HepG2 (cell line): ENCODE measurements at regions not wholly inside any gene's neighbourhood (a gene's known extent, or its start where the extent isn't known, plus 50 kb on each side); places are given as distances from the start of the nearest gene placed in this dataset.

Source experiments
- ATAC-seq: fragments of 200-7000 bp; cut with Tn5 transposase; 3 replicates; pipeline ENCODE4 v1.9.1; 2020; ENCODE audit warnings: mild to moderate bottlenecking, moderate library complexity
- BruUV-seq: library from RNA; stranded (reverse); fragments of 400-500 nt; replicated peaks from 2 replicates; lab custom pipeline; 2021; lab: Mats Ljungman, UMichigan
- CTCF ChIA-PET: fragments of 300-600 bp; formaldehyde crosslinking; extraction: SDS; loops from one replicate; lab custom pipeline; 2021; ENCODE audit warnings: low total read pairs, inconsistent platforms, low intra/inter-chr PET ratio; lab: Yijun Ruan, JAX
- POLR2A ChIA-PET: fragments of 350-600 bp; sonication (Branson Sonifier 250); formaldehyde crosslinking; loops from one replicate; lab custom pipeline; 2020; ENCODE audit warnings: antibody characterized with exemption, inconsistent platforms; lab: Yijun Ruan, JAX
- DNase-seq: peaks from one replicate; pipeline ENCODE4 v3.0.0-alpha.2; 2015; ENCODE audit warnings: low spot score
- FAIRE-seq: peaks from 3 replicates; lab custom pipeline; 2011; peaks lifted over from hg19 to GRCh38; lab: Jason Lieb, UNC
- H2AFZ ChIP-seq: one replicate; pipeline ENCODE4 v1.6.1; 2011; ENCODE audit warnings: low read length, inconsistent platforms
- H3K27ac ChIP-seq: fragments of 300-600 bp; 3 replicates; pipeline ENCODE4 v1.8.0; 2011; ENCODE audit warnings: mixed run types, mild to moderate bottlenecking, mixed read lengths, low read length, inconsistent platforms; ENCODE audit not compliant: insufficient read depth; ENCODE audit errors: extremely low read length
- H3K27me3 ChIP-seq, 2 experiments: fragments of 200-600 bp in 1 of 2; 2 replicates in 1 of 2; 3 replicates in 1 of 2; pipeline versions ENCODE4 v1.6.0 to v1.8.0; 2011; ENCODE audit warnings: low read length in 2 of 2, mild to moderate bottlenecking in 2 of 2, moderate library complexity in 2 of 2, inconsistent platforms in 1 of 2; ENCODE audit not compliant: insufficient read depth in 2 of 2, control insufficient read depth in 1 of 2
- H3K36me3 ChIP-seq, 2 experiments: fragments of 200-600 bp in 1 of 2; replicated peaks in 1 of 2; 2 replicates in 1 of 2; 3 replicates in 1 of 2; pipeline versions ENCODE4 v1.5.1 to v1.8.0; 2011; ENCODE audit warnings: low read length in 2 of 2, inconsistent platforms in 1 of 2; ENCODE audit not compliant: insufficient read depth in 2 of 2, control insufficient read depth in 1 of 2
- H3K4me1 ChIP-seq: 2 replicates; pipeline ENCODE4 v1.5.1; 2012; ENCODE audit warnings: low read length, inconsistent platforms; ENCODE audit not compliant: insufficient read depth
- H3K4me2 ChIP-seq: 2 replicates; pipeline ENCODE4 v1.6.0; 2011; ENCODE audit warnings: low read depth, low read length, inconsistent platforms
- H3K4me3 ChIP-seq, 3 experiments: fragments of 200-600 bp in 1 of 3; sonication (generic), shearing (Covaris generic) in 1 of 3; replicated peaks in 1 of 3; 2 replicates each; pipeline ENCODE4 v1.5.1; 2011 to 2016; ENCODE audit warnings: low read length in 3 of 3, inconsistent platforms in 2 of 3, low read depth in 2 of 3, mild to moderate bottlenecking in 2 of 3, control low read depth in 1 of 3, mixed read lengths in 1 of 3; ENCODE audit not compliant: insufficient read depth in 1 of 3
- H3K79me2 ChIP-seq: one replicate; pipeline ENCODE4 v1.6.1; 2011; ENCODE audit warnings: low read length, inconsistent platforms; ENCODE audit not compliant: insufficient read depth
- H3K9ac ChIP-seq: 2 replicates; pipeline ENCODE4 v1.6.0; 2011; ENCODE audit warnings: mild to moderate bottlenecking, low read depth, low read length, inconsistent platforms; ENCODE audit not compliant: insufficient read depth
- H3K9me3 ChIP-seq: 2 replicates; pipeline ENCODE4 v1.5.1; 2012; ENCODE audit warnings: mild to moderate bottlenecking, low read length
- H4K20me1 ChIP-seq: 2 replicates; pipeline ENCODE4 v1.6.0; 2011; ENCODE audit warnings: inconsistent platforms, mild to moderate bottlenecking, low read length, moderate library complexity; ENCODE audit not compliant: insufficient read depth
- HMG20B ChIP-seq: conservative IDR thresholded peaks from 2 replicates; pipeline ENCODE4 v1.6.1; 2016; ENCODE audit warnings: missing genetic modification reagents, missing compliant biosample characterization
- JUNB ChIP-seq: sonication (generic); formaldehyde crosslinking; IDR thresholded peaks from 2 replicates; pipeline ENCODE4 v1.8.0; 2022; ENCODE audit warnings: missing genetic modification reagents, mild to moderate bottlenecking, borderline replicate concordance
- TAF1 ChIP-seq: sonication (generic); formaldehyde crosslinking; IDR thresholded peaks from 2 replicates; pipeline ENCODE4 v1.4.0; 2020; ENCODE audit warnings: missing genetic modification reagents
- ZBTB2 ChIP-seq: sonication (generic); formaldehyde crosslinking; IDR thresholded peaks from 2 replicates; pipeline ENCODE4 v1.8.0; 2022; ENCODE audit warnings: low read depth, missing genetic modification reagents
- ZMAT5 ChIP-seq: sonication (generic); formaldehyde crosslinking; IDR thresholded peaks from 2 replicates; pipeline ENCODE4 v1.5.0; 2020; ENCODE audit warnings: mild to moderate bottlenecking, low read depth, missing genetic modification reagents, borderline replicate concordance
- WGBS: methylation state at CpG from one replicate; pipeline ENCODE4 v1.1.6; 2017; ENCODE audit warnings: low lambda C conversion rate; 5-methylcytosine and 5-hydroxymethylcytosine counted together
- in situ Hi-C: cut with HindIII; loops from 2 replicates; pipeline ENCODE4 v1.10.0; 2017; ENCODE audit warnings: low pct_unique_long_range_greater_than_20kb; ENCODE audit not compliant: extremely low pct_ligation_motif_present
- intact Hi-C: fragments of 100-400 bp; cut with micrococcal nuclease; formaldehyde crosslinking; loops from one replicate; pipeline ENCODE4 v1.10.0; 2022; ENCODE audit not compliant: unreplicated experiment
- TF ChIP-seq, protein P1 (sequence below), 2 experiments: sonication (generic) in 1 of 2; formaldehyde crosslinking in 1 of 2; IDR thresholded peaks; 2 replicates each; pipeline versions ENCODE4 v1.5.1 to v1.6.1; 2011 to 2020; ENCODE audit warnings: borderline replicate concordance in 1 of 2, low read depth in 1 of 2, low read length in 1 of 2, mild to moderate bottlenecking in 1 of 2, missing genetic modification reagents in 1 of 2, moderate library complexity in 1 of 2

DNA sequence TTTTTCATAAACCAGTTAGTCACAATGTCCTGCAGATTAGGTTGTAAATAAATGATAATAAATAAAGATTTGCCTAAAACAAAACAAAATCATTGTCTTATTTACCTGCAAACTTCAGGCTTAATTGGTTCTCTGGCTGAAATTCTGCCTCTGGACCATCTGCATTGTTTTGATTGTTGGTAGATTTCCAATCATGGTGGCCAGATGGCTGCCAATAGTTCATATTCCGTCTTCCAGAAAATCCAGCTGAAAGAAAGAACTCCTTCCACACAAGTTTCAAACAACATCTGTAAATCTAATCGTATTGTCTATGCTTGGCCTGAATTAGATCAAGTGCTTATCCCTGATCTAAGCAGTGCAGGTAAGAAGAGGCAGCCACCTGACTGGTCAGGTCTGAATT lies 771.1 kb upstream of the ZEB2 start:
- intact Hi-C loops (no loop called here), in situ Hi-C loops (no loop called here)
- WGBS: 4% methylated on average over 2 of the region's 2 CpGs
- no peak for ATAC-seq
- H3K27me3 ChIP-seq: no peaks in the 10 kb centered on the region
- H3K4me3 ChIP-seq: no peak overlapping the region
- POLR2A ChIA-PET: no interaction called here
- H2AFZ ChIP-seq: no peak overlapping the region
- H3K9me3 ChIP-seq: no peaks in the 10 kb centered on the region
- no peaks in the 10 kb centered on the region for H3K4me1 ChIP-seq
- no peaks in the 10 kb centered on the region for H3K79me2 ChIP-seq
- no peaks in the 10 kb centered on the region for H4K20me1 ChIP-seq
- no peak overlapping the region for H3K27ac ChIP-seq
- no TSS peak for BruUV-seq
- H3K9ac ChIP-seq: no peak overlapping the region
- DNase-seq: no peak
- TF ChIP-seq, protein P1, sequence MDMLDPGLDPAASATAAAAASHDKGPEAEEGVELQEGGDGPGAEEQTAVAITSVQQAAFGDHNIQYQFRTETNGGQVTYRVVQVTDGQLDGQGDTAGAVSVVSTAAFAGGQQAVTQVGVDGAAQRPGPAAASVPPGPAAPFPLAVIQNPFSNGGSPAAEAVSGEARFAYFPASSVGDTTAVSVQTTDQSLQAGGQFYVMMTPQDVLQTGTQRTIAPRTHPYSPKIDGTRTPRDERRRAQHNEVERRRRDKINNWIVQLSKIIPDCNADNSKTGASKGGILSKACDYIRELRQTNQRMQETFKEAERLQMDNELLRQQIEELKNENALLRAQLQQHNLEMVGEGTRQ (IDR thresholded peaks at IDR 0.05; ENCODE audit: low read depth, low read length): no peak
- TF ChIP-seq, protein P1 (CRISPR knock-in tag; IDR thresholded peaks at IDR 0.05; ENCODE audit: borderline replicate concordance): no peak
- TF ChIP-seq ZMAT5 (CRISPR knock-in tag) (no peak), TAF1 (CRISPR knock-in tag) (no peak), JUNB (CRISPR knock-in tag) (no peak), ZBTB2 (CRISPR knock-in tag) (no peak), HMG20B (CRISPR knock-in tag) (no peak)
- no peak for FAIRE-seq
- no peak overlapping the region for H3K4me2 ChIP-seq
- H3K36me3 ChIP-seq: no peaks in the 10 kb centered on the region
- CTCF ChIA-PET: no interaction called here
